ENCODE measurements at regions not wholly inside any gene's neighbourhood (a gene's known extent, or its start where the extent isn't known, plus 50 kb on each side); places are given as distances from the start of the nearest gene placed in this dataset.

DNA sequence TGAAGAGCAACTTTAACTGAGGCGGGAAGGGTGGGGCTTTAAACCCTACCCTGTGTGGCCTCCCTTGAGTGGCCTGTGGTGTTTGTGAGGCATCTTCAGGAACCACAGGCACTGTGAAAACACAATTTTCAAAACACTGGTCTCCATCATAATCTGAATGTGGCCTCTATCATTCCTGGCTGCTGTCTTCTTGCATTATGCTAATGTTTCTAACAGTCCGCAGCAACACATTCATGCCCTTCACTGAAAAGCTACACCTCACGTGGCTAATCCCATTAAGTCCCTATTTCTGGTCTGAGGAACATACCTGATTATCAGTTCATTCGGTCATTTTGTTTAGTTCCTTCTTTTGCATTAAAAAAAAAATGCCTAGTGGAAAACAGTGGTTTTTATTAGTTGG lies 94.6 kb downstream of the F11 start:
- TF ChIP-seq, protein P1, sequence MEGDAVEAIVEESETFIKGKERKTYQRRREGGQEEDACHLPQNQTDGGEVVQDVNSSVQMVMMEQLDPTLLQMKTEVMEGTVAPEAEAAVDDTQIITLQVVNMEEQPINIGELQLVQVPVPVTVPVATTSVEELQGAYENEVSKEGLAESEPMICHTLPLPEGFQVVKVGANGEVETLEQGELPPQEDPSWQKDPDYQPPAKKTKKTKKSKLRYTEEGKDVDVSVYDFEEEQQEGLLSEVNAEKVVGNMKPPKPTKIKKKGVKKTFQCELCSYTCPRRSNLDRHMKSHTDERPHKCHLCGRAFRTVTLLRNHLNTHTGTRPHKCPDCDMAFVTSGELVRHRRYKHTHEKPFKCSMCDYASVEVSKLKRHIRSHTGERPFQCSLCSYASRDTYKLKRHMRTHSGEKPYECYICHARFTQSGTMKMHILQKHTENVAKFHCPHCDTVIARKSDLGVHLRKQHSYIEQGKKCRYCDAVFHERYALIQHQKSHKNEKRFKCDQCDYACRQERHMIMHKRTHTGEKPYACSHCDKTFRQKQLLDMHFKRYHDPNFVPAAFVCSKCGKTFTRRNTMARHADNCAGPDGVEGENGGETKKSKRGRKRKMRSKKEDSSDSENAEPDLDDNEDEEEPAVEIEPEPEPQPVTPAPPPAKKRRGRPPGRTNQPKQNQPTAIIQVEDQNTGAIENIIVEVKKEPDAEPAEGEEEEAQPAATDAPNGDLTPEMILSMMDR (IDR thresholded peaks at IDR 0.05): no peak
- no peak for TF ChIP-seq POLR2A (IDR thresholded peaks at IDR 0.05)
